HEK293T (cell line): ENCODE measurements at regions not wholly inside any gene's neighbourhood (a gene's known extent, or its start where the extent isn't known, plus 50 kb on each side); places are given as distances from the start of the nearest gene placed in this dataset.

Source experiments
- ARNT ChIP-seq: fragments of 450-650 bp; IDR thresholded peaks from 2 replicates; pipeline ENCODE4 v1.6.1; 2017; ENCODE audit warnings: mild to moderate bottlenecking
- BHLHE40 ChIP-seq: fragments of 450-650 bp; IDR thresholded peaks from 2 replicates; pipeline ENCODE4 v1.6.1; 2016; ENCODE audit warnings: mild to moderate bottlenecking, moderate library complexity, borderline replicate concordance
- FOXA1 ChIP-seq: fragments of 450-650 bp; IDR thresholded peaks from 2 replicates; pipeline ENCODE4 v1.6.1; 2016; ENCODE audit warnings: mild to moderate bottlenecking
- FOXK2 ChIP-seq: fragments of 450-650 bp; IDR thresholded peaks from 2 replicates; pipeline ENCODE4 v1.6.1; 2016; ENCODE audit warnings: mild to moderate bottlenecking
- FOXM1 ChIP-seq: fragments of 450-650 bp; IDR thresholded peaks from 2 replicates; pipeline ENCODE4 v1.6.1; 2017; ENCODE audit warnings: mild to moderate bottlenecking, borderline replicate concordance
- HDGF ChIP-seq: fragments of 450-650 bp; IDR thresholded peaks from 2 replicates; pipeline ENCODE4 v1.6.1; 2017; ENCODE audit warnings: antibody characterized with exemption, borderline replicate concordance
- NFRKB ChIP-seq: fragments of 450-650 bp; IDR thresholded peaks from 2 replicates; pipeline ENCODE4 v1.6.1; 2016; ENCODE audit warnings: mild to moderate bottlenecking, moderate library complexity
- SUZ12 ChIP-seq: fragments of 450-650 bp; IDR thresholded peaks from 2 replicates; pipeline ENCODE4 v1.6.1; 2016; ENCODE audit warnings: mild to moderate bottlenecking
- ZNF384 ChIP-seq: fragments of 450-650 bp; IDR thresholded peaks from 2 replicates; pipeline ENCODE4 v1.6.1; 2016

DNA sequence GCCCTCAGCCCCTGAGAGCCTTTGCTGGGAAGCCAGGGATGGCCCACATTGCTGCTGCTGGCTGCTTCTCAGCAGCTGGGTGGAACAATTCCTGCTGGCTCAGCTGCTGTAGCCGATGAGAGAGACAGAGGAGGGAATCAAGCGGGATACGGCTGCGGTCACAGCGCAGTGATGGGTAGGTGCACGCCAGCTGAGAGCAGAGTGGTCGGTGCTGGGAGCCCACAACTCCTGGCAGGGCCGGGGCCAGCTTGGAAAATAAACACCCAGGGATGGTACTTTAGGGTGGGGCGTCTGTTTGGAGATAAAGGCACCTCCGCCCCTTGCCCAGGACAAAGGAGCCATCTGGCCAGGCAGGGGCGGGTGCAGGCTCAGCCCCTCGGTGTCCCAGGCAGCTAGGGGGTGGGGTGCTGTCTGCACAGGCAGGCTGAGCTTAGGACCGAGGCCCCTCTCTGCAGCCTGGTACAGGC is 480.5 kb downstream of the MIAT start:
- TF ChIP-seq ZNF384 (no peak), BHLHE40 (no peak), ARNT (no peak), HDGF (no peak), NFRKB (no peak), FOXM1 (no peak), FOXK2 (no peak), FOXA1 (no peak), SUZ12 (no peak)
